PC-9 (cell line): ENCODE measurements at regions not wholly inside any gene's neighbourhood (a gene's known extent, or its start where the extent isn't known, plus 50 kb on each side); places are given as distances from the start of the nearest gene placed in this dataset.

Experiments
- EZH2 ChIP-seq: fragments of 200-600 bp; sonication (generic); IDR thresholded peaks from 2 replicates; pipeline ENCODE4 v1.8.0; 2017; ENCODE audit warnings: antibody characterized with exemption, low read depth
- TF ChIP-seq, protein P1 (sequence below): fragments of 200-600 bp; sonication (generic); conservative IDR thresholded peaks from 2 replicates; pipeline ENCODE4 v1.6.1; 2017; ENCODE audit warnings: mixed run types, antibody characterized with exemption, mild to moderate bottlenecking, moderate library complexity

DNA sequence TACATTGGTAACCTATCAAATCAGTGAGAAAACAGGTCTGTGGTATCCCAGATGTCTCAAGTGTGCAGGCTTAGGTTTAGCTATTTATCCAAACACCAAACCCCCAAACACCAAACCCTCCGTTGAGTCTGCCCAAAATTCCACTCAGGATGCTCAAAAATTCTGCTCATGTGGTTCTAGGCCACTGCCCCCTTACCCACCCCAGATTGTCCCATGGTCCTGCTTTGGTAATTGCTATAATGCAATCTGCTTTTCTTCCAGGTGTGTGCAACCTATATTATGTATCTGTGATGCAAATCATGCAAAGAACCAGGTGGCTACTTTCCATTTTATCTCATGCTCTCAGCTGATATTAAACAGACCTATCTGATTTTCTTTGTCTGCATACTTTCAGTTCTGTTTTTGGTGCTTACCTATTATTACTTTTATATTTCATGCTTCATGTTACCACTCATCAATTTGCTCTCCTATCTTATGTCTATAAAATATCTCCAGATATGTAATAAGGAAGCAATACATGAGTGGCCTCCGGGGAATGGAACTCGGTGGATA lies 123.7 kb downstream of the TOMM20 start:
- TF ChIP-seq, protein P1, sequence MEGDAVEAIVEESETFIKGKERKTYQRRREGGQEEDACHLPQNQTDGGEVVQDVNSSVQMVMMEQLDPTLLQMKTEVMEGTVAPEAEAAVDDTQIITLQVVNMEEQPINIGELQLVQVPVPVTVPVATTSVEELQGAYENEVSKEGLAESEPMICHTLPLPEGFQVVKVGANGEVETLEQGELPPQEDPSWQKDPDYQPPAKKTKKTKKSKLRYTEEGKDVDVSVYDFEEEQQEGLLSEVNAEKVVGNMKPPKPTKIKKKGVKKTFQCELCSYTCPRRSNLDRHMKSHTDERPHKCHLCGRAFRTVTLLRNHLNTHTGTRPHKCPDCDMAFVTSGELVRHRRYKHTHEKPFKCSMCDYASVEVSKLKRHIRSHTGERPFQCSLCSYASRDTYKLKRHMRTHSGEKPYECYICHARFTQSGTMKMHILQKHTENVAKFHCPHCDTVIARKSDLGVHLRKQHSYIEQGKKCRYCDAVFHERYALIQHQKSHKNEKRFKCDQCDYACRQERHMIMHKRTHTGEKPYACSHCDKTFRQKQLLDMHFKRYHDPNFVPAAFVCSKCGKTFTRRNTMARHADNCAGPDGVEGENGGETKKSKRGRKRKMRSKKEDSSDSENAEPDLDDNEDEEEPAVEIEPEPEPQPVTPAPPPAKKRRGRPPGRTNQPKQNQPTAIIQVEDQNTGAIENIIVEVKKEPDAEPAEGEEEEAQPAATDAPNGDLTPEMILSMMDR = no peak
- no peak for TF ChIP-seq EZH2
